ENCODE measurements at regions not wholly inside any gene's neighbourhood (a gene's known extent, or its start where the extent isn't known, plus 50 kb on each side); places are given as distances from the start of the nearest gene placed in this dataset.

DNA sequence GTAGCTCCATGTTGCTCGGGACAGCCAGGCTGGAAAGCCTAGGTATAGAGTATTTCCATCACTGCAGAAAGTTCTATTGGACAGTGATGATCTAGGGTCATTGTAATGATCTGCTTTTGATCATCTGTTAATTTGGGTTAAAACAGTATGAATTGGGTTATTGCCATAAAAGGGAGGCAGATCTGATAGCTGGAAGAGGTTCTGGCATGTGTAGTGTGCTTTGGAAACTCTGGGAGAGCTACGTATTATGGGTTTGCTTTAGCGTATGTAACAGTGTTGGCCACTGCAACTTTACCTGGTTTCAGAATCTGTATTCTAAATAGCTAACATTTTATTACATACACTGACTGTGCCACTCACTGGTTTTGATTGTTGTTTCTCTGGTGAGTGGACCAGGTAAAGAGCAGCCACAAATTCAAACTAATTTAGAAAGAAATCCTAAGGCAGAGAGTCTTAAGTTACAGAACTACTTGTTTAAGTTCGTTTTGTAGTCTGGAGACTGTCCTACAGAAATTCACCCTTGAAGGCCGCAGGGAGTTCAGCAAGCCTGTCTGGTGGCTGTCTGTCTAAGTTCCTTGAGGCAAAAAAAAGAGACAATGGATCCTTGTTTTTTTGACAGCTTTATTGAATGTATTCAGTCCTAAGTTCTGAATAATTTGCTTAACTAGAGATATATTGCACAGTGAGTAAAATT, 300.3 kb downstream of the PRL start:
- TF ChIP-seq, protein P1, sequence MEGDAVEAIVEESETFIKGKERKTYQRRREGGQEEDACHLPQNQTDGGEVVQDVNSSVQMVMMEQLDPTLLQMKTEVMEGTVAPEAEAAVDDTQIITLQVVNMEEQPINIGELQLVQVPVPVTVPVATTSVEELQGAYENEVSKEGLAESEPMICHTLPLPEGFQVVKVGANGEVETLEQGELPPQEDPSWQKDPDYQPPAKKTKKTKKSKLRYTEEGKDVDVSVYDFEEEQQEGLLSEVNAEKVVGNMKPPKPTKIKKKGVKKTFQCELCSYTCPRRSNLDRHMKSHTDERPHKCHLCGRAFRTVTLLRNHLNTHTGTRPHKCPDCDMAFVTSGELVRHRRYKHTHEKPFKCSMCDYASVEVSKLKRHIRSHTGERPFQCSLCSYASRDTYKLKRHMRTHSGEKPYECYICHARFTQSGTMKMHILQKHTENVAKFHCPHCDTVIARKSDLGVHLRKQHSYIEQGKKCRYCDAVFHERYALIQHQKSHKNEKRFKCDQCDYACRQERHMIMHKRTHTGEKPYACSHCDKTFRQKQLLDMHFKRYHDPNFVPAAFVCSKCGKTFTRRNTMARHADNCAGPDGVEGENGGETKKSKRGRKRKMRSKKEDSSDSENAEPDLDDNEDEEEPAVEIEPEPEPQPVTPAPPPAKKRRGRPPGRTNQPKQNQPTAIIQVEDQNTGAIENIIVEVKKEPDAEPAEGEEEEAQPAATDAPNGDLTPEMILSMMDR (IDR thresholded peaks at IDR 0.05; ENCODE audit: insufficient read depth, low read length) = no peak
- H3K4me3 ChIP-seq (ENCODE audit: low read depth, low read length) = no peak overlapping the region
- DNase-seq (ENCODE audit: low read depth) = no peak

DNA sequence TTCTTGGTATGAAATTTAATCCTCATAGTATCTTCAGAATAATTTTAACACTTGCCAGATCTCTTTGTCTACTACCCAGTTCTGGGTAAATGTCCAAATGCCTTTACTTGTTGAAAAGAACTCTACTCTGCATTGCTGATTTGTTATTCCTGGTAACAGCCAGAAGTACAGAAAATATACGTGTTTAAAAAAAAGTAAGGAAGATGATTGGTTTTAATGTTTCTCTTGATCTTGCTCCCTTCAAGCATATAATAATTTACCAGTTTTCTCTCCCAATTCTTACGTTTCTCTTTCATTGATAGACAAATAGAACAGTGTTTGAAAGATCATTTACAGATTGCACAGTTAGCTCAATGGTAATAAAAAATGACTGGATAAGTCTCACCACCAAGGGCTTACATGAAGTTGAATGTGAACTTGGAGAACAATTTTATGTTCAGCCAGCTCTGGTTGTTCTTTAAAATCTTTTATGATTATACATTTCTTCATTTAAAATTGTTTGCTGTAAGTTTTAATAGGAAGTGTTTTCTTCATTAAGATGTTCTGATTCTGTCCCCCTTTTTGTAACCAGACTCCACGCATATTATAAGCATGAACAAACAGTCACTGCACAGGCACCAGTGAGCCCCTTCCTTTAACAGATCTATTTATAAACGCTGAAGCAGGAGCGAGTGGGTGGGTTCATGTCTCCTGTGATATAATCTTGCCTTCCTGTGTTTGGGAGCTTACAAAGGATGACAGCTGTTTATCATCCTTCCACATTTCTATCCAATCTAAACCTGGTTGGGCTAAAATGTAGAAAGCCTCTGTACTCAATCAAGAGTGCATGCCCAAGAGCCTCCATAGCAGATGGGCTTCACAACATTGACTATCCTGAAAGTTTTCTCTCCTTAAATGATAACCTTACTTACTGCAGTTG, 299.5 kb downstream of the PRL start:
- no peak overlapping the region for H3K4me3 ChIP-seq (ENCODE audit: low read depth, low read length)
- TF ChIP-seq, protein P1 (IDR thresholded peaks at IDR 0.05; ENCODE audit: insufficient read depth, low read length) = no peak
- DNase-seq (ENCODE audit: low read depth) = no peak

DNA sequence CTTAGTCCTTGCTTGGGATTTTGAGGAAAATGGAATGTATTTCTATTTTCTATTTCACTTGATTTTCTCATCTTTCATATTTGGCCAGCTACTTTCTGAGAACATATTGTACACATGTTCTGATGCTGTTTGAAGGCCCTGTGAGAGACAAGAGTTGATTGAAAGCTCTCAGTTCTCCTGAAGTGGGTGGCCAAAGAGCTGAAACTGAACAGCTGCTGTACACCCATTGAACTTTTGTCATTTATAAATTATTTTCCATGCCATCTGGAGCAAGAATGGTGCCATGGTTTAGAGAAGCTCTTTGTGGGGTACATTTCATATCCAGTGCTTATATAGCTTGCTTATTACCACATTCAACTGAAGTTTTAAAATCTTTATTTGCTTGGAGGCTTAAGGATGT, 298.3 kb downstream of the PRL start:
- DNase-seq (ENCODE audit: low read depth) = no peak
- TF ChIP-seq, protein P1 (IDR thresholded peaks at IDR 0.05; ENCODE audit: insufficient read depth, low read length) = no peak
- H3K4me3 ChIP-seq (ENCODE audit: low read depth, low read length) = no peak overlapping the region

DNA sequence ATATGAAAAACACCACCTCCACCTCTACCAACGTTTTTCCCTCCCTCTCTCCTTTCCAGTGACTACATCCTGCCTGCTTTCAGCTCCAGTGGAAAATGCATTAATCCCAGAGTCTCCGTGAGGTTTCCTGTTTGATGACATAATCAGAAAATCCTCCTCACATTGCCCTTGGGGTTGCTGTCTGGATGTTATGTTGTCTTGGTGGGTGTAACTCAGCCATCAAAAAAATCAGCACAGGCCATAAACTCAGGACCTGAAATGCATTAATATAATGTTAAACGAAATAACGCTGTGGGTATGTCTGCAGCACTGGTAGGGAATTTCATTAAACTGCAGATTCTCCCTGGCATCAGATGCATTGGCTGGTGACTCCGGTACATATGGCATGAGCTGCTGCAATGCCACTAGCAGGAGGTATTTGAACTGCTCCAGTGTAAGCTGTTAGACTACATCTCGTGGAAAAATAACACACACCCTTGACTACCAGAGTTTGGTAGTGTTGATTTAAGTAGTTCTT, 297.8 kb downstream of the PRL start:
- DNase-seq (ENCODE audit: low read depth) = peak; percentile 30
- TF ChIP-seq, protein P1 (IDR thresholded peaks at IDR 0.05; ENCODE audit: insufficient read depth, low read length) = no peak
- H3K4me3 ChIP-seq (ENCODE audit: low read depth, low read length) = no peak overlapping the region

DNA sequence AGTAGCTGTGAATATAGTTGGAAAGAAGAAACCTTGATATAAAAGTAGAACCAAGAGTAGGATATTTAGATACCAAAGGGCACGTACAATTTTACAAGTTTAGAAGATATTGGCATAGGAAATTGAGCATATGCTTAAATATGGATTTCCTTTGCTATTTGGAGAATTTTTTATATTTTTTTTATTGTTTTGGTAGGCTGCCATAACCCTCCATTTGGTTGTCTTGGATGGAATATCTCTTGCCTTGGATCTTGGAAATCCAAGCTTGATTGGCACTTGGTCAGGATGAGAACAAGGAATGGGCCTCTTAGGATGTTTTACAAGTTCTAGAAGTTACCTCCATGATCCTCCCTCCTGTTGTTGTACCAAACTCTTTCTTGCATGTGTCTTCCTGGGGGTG, 297.1 kb downstream of the PRL start:
- DNase-seq (ENCODE audit: low read depth) = no peak
- TF ChIP-seq, protein P1 (IDR thresholded peaks at IDR 0.05; ENCODE audit: insufficient read depth, low read length) = no peak
- no peak overlapping the region for H3K4me3 ChIP-seq (ENCODE audit: low read depth, low read length)

DNA sequence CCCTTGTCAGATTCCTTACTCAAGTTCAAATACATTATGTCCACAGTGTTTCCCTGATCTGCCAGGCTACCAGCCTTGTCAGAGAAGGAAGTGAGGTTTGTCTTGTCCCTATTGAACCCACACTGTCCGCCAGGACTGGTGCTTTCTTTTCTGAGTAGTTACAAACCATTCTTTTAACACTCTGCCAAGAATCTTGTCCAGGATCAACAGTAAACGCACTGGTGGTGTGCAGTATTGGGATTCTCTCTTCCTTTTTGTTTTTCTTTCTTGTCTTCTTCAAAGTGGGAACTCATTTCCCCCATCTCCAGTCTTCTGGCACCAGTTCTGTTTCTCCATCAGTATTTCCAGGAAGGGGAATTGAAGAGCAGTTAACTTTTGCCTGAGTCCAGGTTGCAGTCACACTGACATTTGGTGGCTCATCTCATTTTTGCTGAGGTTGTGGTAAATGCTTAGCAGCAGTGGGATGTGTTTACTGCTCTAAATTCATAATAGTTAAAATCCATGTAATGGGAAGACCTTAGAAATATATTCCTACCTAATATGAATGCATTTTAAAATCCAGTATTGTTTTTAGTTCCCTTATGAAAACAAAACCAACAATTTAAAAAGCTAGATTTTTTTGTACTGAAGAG, 295.3 kb downstream of the PRL start:
- TF ChIP-seq, protein P1 (IDR thresholded peaks at IDR 0.05; ENCODE audit: insufficient read depth, low read length) = no peak

More for the DNA sequence above, 295.3 kb downstream of the PRL start:
- no peak overlapping the region for H3K4me3 ChIP-seq (ENCODE audit: low read depth, low read length)
- DNase-seq (ENCODE audit: low read depth) = peak; percentile 33
